CD14-positive monocyte (primary cell): ENCODE measurements at regions not wholly inside any gene's neighbourhood (a gene's known extent, or its start where the extent isn't known, plus 50 kb on each side); places are given as distances from the start of the nearest gene placed in this dataset.

Experiments
- DNase-seq, 3 donors: peaks; one replicate each; pipeline ENCODE4 v3.0.0-alpha.2; 2011 to 2022
- H2AFZ ChIP-seq: 2 replicates; pipeline ENCODE4 v1.6.0; 2012; ENCODE audit warnings: mild to moderate bottlenecking, low read depth, low read length, inconsistent platforms; ENCODE audit not compliant: insufficient read depth, poor library complexity, severe bottlenecking
- H3K27ac ChIP-seq, 2 donors: 1 replicate in 1 of 2; 2 replicates in 1 of 2; pipeline ENCODE4 v1.5.1; 2012 to 2013; ENCODE audit warnings: low read length in 2 of 2, control low read depth in 1 of 2, inconsistent platforms in 1 of 2, low read depth in 1 of 2, mild to moderate bottlenecking in 1 of 2
- H3K27me3 ChIP-seq, 2 donors: one replicate each; pipeline versions ENCODE4 v1.6.0 to v1.6.1; 2011 to 2013; ENCODE audit warnings: low read length in 2 of 2; ENCODE audit not compliant: control insufficient read depth in 2 of 2, insufficient read depth in 2 of 2
- H3K36me3 ChIP-seq, 2 donors: replicated peaks in 1 of 2; 1 replicate in 1 of 2; 2 replicates in 1 of 2; pipeline versions ENCODE4 v1.5.1 to v1.6.1; 2012 to 2013; ENCODE audit warnings: low read length in 2 of 2, control low read depth in 1 of 2, inconsistent platforms in 1 of 2, mild to moderate bottlenecking in 1 of 2; ENCODE audit not compliant: insufficient read depth in 2 of 2, control insufficient read depth in 1 of 2
- H3K4me1 ChIP-seq, 2 donors: 1 replicate in 1 of 2; 2 replicates in 1 of 2; pipeline versions ENCODE4 v1.5.1 to v1.6.1; 2012 to 2013; ENCODE audit warnings: low read length in 2 of 2, control low read depth in 1 of 2, inconsistent platforms in 1 of 2, mild to moderate bottlenecking in 1 of 2, moderate library complexity in 1 of 2; ENCODE audit not compliant: insufficient read depth in 2 of 2, control insufficient read depth in 1 of 2
- H3K4me2 ChIP-seq: replicated peaks from 2 replicates; pipeline ENCODE3; 2012; ENCODE audit warnings: low read length, moderate library complexity, mild to moderate bottlenecking; ENCODE audit not compliant: poor library complexity, severe bottlenecking; ENCODE audit errors: extremely low read depth
- H3K4me3 ChIP-seq, 3 experiments: fragments of 200-600 bp in 1 of 3; sonication (generic) in 1 of 3; replicated peaks in 1 of 3; 1 replicate in 2 of 3; 2 replicates in 1 of 3; pipeline ENCODE4 v1.5.1; 2011 to 2013; ENCODE audit warnings: low read length in 3 of 3, mild to moderate bottlenecking in 3 of 3, control low read depth in 2 of 3, low read depth in 2 of 3, inconsistent platforms in 1 of 3, moderate library complexity in 1 of 3
- H3K79me2 ChIP-seq: 2 replicates; pipeline ENCODE4 v1.6.0; 2012; ENCODE audit warnings: mild to moderate bottlenecking, control low read depth, inconsistent platforms, low read length, moderate library complexity; ENCODE audit not compliant: insufficient read depth
- H3K9ac ChIP-seq: 2 replicates; pipeline ENCODE4 v1.6.0; 2017; ENCODE audit warnings: low read length, mild to moderate bottlenecking; ENCODE audit not compliant: insufficient read depth, poor library complexity, severe bottlenecking
- H3K9me3 ChIP-seq, 2 donors: replicated peaks in 1 of 2; 1 replicate in 1 of 2; 2 replicates in 1 of 2; pipeline versions ENCODE4 v1.5.1 to v1.6.1; 2012 to 2013; ENCODE audit warnings: low read length in 2 of 2, control low read depth in 1 of 2; ENCODE audit not compliant: control insufficient read depth in 1 of 2, insufficient read depth in 1 of 2
- H4K20me1 ChIP-seq: 2 replicates; pipeline ENCODE4 v1.6.0; 2012; ENCODE audit warnings: mild to moderate bottlenecking, low read length, control low read depth, moderate library complexity; ENCODE audit not compliant: insufficient read depth
- H3K27ac Mint-ChIP-seq, 7 donors: one replicate each; pipeline ENCODE4 v1.8.0; 2020; ENCODE audit warnings: mild to moderate bottlenecking in 7 of 7, mixed read lengths in 7 of 7, moderate library complexity in 6 of 7, inconsistent platforms in 2 of 7
- H3K27me3 Mint-ChIP-seq, 3 donors: one replicate each; pipeline ENCODE4 v1.8.0; 2021 to 2022; ENCODE audit warnings: low read depth in 3 of 3, mild to moderate bottlenecking in 3 of 3, mixed read lengths in 3 of 3, moderate library complexity in 3 of 3, inconsistent platforms in 1 of 3
- H3K36me3 Mint-ChIP-seq, 2 donors: one replicate each; pipeline ENCODE4 v1.8.0; 2020; ENCODE audit warnings: mixed read lengths in 2 of 2, inconsistent platforms in 1 of 2, mild to moderate bottlenecking in 1 of 2
- H3K4me1 Mint-ChIP-seq: one replicate; pipeline ENCODE4 v1.8.0; 2020; ENCODE audit warnings: mild to moderate bottlenecking, mixed read lengths
- H3K4me3 Mint-ChIP-seq, 2 donors: one replicate each; pipeline ENCODE4 v1.8.0; 2020; ENCODE audit warnings: mild to moderate bottlenecking in 2 of 2, mixed read lengths in 2 of 2, moderate library complexity in 1 of 2
- H3K9me3 Mint-ChIP-seq, 7 donors: one replicate each; pipeline ENCODE4 v1.8.0; 2020 to 2022; ENCODE audit warnings: mixed read lengths in 7 of 7, mild to moderate bottlenecking in 6 of 7, moderate library complexity in 6 of 7, inconsistent platforms in 2 of 7
- WGBS: methylation state at CpG from one replicate; pipeline ENCODE4 v1.1.5; 2013; ENCODE audit warnings: missing lambda C conversion rate; ENCODE audit not compliant: insufficient coverage; 5-methylcytosine and 5-hydroxymethylcytosine counted together
- intact Hi-C, 2 donors: fragments of 100-400 bp; cut with micrococcal nuclease; formaldehyde crosslinking; loops; one replicate each; pipeline versions ENCODE4 v1.15.0 to v1.15.1; 2023
- TF ChIP-seq, protein P1 (sequence below): fragments of 200-600 bp; IDR thresholded peaks from one replicate; pipeline ENCODE4 v1.8.0; 2022; ENCODE audit warnings: antibody characterized with exemption, mild to moderate bottlenecking

DNA sequence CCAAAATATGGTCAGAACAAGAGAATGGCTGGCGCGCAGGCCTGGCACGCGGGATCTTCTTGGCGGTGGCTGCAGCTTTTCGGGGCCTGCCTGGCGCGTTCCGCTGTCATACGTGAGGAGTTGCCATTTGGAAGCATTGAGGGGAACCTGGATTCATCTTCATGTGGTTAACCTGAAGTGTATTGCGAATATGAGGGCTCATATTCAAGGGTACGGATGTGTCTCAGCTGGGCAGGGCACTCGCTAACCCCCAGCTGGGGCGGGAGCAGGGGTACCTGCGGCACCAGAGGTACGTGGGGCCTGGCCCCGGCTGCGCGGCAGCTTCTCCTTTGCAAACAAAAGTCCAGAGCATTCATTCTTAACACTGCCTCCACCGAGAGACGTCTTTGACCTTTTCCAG lies 605.6 kb downstream of the QKI start:
- Histone ChIP-seq H3K4me1 (no peaks in the 10 kb centered on the region), H3K4me2 (no peak overlapping the region), H3K36me3 (no peaks in the 10 kb centered on the region), H3K9me3 (no peaks in the 10 kb centered on the region), H3K27me3 (no peaks in the 10 kb centered on the region), H2AFZ (no peak overlapping the region), H3K79me2 (no peaks in the 10 kb centered on the region), H3K4me3 (no peak overlapping the region), H3K9ac (no peak overlapping the region), H3K27ac (no peak overlapping the region), H4K20me1 (no peaks in the 10 kb centered on the region)
- Mint-ChIP-seq H3K27ac (no peak overlapping the region), H3K9me3 (peaks cover 0 to 9% (median 3%) of the 10 kb centered on the region in 7 donors), H3K36me3 (no peaks in the 10 kb centered on the region), H3K4me1 (no peaks in the 10 kb centered on the region), H3K4me3 (no peak overlapping the region), H3K27me3 (peaks cover 1 to 4% (median 4%) of the 10 kb centered on the region in 3 donors)
- intact Hi-C loops: no loop called here
- DNase-seq: no peak
- TF ChIP-seq, protein P1, sequence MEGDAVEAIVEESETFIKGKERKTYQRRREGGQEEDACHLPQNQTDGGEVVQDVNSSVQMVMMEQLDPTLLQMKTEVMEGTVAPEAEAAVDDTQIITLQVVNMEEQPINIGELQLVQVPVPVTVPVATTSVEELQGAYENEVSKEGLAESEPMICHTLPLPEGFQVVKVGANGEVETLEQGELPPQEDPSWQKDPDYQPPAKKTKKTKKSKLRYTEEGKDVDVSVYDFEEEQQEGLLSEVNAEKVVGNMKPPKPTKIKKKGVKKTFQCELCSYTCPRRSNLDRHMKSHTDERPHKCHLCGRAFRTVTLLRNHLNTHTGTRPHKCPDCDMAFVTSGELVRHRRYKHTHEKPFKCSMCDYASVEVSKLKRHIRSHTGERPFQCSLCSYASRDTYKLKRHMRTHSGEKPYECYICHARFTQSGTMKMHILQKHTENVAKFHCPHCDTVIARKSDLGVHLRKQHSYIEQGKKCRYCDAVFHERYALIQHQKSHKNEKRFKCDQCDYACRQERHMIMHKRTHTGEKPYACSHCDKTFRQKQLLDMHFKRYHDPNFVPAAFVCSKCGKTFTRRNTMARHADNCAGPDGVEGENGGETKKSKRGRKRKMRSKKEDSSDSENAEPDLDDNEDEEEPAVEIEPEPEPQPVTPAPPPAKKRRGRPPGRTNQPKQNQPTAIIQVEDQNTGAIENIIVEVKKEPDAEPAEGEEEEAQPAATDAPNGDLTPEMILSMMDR: no peak
- WGBS: 98% methylated on average over 21 of the region's 21 CpGs

DNA sequence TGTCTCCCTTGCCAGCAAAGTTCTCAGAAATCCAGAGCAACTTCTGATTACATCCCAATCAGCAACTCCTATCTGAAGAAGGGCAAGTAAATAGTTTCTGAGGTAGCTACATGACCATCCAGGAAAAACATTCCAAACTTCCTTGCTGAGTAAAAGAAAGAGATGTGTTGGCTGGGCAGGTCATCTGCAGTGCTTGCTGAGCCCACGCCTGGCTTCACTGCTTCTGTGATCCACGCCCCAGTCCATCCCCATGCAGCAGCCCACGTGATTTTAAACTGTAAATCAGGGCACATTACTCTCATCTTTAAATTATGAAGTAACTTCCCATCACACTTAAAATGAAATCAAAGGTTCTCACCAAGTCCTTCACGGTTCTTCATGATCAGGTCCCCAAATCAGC lies 603.6 kb downstream of the QKI start:
- TF ChIP-seq, protein P1: no peak
- H3K4me1 ChIP-seq: no peaks in the 10 kb centered on the region
- no peaks in the 10 kb centered on the region for H3K36me3 Mint-ChIP-seq
- no peak overlapping the region for H3K4me3 Mint-ChIP-seq
- no peaks in the 10 kb centered on the region for H3K9me3 ChIP-seq
- peaks cover 0 to 9% (median 3%) of the 10 kb centered on the region in 7 donors for H3K9me3 Mint-ChIP-seq
- H3K36me3 ChIP-seq: no peaks in the 10 kb centered on the region
- H3K4me3 ChIP-seq: no peak overlapping the region
- H3K27me3 Mint-ChIP-seq: peaks cover 0 to 4% (median 1%) of the 10 kb centered on the region in 3 donors
- H3K79me2 ChIP-seq: no peaks in the 10 kb centered on the region
- H3K27me3 ChIP-seq: no peaks in the 10 kb centered on the region
- no peak overlapping the region for H2AFZ ChIP-seq
- H3K27ac ChIP-seq: no peak overlapping the region
- no peak overlapping the region for H3K4me2 ChIP-seq
- no peak for DNase-seq
- H3K27ac Mint-ChIP-seq: no peak overlapping the region
- H3K4me1 Mint-ChIP-seq: no peaks in the 10 kb centered on the region
- H4K20me1 ChIP-seq: no peaks in the 10 kb centered on the region
- H3K9ac ChIP-seq: no peak overlapping the region
- intact Hi-C loops: no loop called here
- 86% methylated on average over 4 of the region's 4 CpGs for WGBS
